Spleen (tissue), 7 donors: ENCODE measurements at regions not wholly inside any gene's neighbourhood (a gene's known extent, or its start where the extent isn't known, plus 50 kb on each side); places are given as distances from the start of the nearest gene placed in this dataset.

ENCODE experiments used
- CTCF ChIP-seq, 11 experiments: fragments of 200-600 bp in 7 of 11; fragments of 450-650 bp in 4 of 11; sonication (generic) in 4 of 11; IDR thresholded peaks in 8 of 11; conservative IDR thresholded peaks in 3 of 11; 1 replicate in 7 of 11; 2 replicates in 4 of 11; pipeline versions ENCODE4 v1.4.0 to v1.8.0; 2016 to 2021; ENCODE audit warnings: antibody characterized with exemption in 11 of 11, inconsistent platforms in 4 of 11, mild to moderate bottlenecking in 1 of 11
- POLR2AphosphoS5 ChIP-seq, 3 donors: sonication (generic); formaldehyde crosslinking; IDR thresholded peaks; one replicate each; pipeline ENCODE4 v1.5.1; 2017; ENCODE audit warnings: antibody characterized with exemption in 3 of 3
- donor health status: DM: no; HTN: no; CAD: no; lungs with moderate emphysema.
- donor health status: DM: no; HTN: no; CAD: no.
- donor health status: DM: no; HTN: no; CAD: no.

GRCh38 chr10:35872671-35873070 is 230.6 kb upstream of the FZD8 start:
- no peak for TF ChIP-seq CTCF (IDR thresholded peaks at IDR 0.05 in 8 of 11, conservative IDR thresholded peaks at IDR 0.05 in 3 of 11)
- no peak for TF ChIP-seq POLR2AphosphoS5 (IDR thresholded peaks at IDR 0.05)
